ENCODE measurements at regions not wholly inside any gene's neighbourhood (a gene's known extent, or its start where the extent isn't known, plus 50 kb on each side); places are given as distances from the start of the nearest gene placed in this dataset.

DNA sequence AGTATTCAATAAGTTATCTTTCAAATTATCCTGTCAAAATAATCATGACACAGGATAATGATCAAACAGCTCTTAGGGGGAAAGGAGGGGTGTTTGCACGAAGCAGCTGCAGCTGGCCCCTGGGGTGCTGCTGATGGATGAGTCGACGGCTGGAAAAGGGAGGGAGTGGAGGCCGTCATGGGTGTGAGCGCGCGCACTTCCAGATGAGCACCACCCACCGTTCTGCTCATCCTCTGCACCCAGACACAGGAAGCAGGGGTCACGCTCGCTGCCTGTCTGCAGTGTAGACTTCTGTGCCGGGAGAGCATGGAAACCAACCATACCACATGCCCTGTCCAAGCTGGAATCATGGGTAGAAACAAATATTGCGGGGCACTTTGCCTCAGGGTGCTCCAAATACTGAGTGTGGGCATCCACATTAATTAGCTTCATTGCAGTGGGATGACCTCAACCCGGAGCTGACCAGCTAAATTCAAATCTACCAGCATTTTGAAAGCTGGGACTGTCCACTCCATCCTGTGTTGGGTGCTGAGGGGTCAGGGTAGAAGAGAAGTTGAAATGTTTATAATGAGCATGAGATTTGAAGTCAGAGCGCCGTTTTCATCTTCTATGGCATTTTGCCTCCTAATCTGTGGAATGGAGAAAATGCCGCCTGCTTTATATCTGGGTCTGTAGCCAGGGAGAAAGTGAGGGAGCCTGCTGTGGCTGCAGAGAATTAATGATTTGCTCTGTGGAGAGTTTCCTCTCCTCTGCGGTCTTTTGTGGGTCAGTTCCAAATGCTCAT lies 802.4 kb downstream of the TBC1D22A start:
- DNase-seq = peak; percentile 53

DNA sequence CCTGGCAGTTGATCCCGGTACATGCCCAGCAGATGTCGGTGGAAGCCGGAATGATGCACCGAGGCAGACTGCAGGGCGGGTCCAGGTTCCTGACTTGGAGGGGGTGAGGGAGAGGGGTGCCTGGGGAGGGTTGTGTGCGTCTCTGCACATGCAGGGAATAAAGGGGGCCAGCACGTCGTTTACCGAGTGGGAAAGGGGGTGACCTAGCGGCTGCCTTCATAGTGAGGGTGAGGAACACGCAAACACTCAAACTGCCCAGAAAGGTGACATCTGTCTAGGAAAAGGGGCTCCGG lies 801.7 kb downstream of the TBC1D22A start:
- no peak for DNase-seq

DNA sequence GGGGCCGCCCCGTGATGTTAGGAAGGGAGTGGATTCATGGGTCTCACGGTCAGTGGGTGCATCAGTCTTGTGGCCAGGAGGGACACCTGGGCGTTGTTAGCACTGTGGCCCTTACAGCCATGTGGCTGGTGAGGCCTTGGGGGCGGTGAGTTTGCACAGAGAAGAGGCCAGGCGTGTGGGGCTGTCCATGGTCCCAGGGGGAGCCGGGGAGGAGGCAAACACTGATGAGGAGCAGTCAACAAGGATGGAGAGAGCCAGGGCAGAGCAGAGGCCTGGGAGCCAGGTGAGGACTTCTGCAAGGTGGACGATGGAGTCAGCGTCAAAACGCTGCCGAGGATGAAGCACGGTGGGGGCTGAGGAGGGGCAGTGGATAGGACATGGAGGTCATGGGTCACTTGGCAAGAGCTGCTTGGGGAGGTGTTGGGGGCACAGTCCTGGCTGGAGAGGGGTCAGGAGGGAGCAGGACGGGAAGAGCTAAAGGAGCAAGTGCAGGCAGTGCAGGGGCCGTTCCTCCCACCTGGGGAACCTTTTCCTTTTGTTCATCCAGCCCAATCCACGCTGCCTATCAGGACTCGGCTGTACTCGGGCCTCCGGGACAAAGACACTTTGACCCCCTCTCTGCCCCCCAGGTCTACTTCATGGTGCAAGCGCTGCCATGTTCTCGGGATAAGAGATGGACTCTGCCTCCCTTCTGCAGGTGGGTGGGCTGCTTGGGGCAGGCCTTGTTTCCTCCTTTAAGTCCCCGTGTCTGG lies 801.1 kb downstream of the TBC1D22A start:
- DNase-seq = no peak

DNA sequence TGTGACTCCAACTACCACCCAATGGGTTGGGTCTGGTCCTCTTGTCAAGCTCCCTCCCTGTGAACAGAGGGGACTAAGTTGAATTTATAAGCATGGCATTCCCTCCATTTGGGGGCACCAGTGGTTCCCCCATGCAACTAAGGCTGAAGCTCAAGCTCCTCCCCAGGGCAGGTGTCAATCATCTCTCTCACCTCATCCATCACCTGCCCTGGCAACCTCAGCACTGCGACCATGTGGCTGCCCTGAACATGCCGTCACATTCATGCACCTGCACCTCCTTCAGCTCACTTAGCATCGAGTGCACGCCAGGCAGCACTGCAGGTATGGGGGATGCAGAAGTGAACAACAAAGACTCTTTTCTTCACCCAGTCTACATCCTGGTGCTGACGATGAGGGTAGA lies 799.3 kb downstream of the TBC1D22A start:
- no peak for DNase-seq

DNA sequence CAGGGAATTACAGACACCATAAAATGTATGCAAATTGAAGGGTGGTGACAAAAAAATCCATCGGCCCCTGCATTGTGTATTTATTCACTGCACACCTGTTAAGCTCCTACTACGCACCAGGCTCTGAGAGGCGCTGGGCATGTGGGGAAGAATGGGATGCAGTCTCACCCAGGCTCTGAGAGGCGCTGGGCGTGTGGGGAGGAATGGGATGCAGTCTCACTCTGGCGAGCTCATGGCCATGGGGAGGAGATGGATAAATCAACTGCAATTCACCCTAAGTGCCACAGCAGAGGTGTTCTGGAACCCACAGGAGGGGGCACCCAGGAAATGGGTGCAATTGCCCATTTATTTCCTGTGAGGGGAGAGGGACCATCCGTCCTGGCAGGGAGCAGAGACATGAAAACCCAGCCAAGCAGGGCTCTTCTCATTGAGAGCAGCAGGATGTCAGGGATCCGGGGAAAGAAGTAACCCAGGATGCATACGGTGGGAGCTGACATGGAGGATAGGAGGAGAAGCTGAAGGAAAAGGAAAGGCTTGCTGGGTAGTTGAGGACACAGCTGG lies 798.7 kb downstream of the TBC1D22A start:
- DNase-seq = no peak

DNA sequence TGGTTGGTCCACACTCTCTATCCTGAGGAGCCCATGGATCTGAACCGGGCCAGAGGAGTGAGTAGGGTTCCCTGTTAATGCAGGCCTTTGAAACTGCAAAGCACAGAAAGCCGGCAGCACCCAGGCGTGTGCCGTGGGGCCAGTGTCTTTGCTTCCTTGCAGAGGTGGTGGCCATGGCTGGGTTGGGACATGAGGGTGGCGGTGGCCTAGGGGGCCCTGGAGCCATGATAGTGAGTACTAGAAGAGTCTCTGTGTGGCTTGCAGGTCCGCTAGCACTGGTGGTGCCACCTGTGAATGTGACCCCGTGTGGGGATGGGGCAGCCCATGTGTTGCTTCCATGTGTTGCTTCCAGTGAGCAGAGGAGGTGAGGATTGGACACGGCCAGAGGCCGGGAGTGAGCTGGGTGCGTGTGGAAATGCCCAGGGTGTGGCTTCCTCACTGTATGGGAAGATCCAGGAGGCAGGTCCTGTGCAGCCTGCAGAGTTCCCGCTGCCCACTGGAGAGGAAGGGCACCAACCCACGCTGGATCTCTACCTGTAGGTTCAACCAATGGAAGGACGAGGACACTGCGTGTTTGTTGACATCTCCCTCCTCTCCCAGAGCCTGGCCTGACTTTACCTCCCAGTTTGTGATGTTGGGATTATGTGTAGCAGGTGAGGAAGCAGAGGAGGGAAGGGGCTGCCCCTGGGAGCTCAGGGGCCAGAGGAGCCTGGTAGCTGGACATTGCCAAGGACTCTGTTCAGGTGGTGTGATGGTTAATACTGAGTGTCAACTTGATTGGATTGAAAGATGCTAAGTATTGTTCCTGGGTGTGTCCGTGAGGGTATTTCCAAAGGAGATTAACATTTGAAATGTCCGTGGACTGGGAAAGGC lies 796.6 kb downstream of the TBC1D22A start:
- no peak for DNase-seq

DNA sequence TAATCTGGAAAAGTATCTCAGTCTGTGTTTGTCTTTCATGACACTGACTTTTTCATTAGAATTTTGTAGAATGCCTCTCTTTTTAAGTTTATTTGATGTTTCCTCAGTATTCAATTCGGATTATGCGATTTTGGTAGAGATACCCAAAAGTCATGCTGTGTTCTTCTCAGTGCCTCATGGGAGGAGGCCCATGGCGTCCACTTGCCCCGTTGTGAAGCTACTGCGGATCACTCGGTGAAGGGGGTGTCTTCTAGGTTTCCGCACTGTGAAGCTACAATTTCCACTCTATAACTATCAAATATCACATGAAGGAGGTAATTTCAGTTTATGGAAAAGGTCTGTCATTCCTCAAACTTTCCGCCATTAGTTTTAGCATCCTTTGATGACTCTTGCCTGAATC lies 794.0 kb downstream of the TBC1D22A start:
- no peak for DNase-seq

DNA sequence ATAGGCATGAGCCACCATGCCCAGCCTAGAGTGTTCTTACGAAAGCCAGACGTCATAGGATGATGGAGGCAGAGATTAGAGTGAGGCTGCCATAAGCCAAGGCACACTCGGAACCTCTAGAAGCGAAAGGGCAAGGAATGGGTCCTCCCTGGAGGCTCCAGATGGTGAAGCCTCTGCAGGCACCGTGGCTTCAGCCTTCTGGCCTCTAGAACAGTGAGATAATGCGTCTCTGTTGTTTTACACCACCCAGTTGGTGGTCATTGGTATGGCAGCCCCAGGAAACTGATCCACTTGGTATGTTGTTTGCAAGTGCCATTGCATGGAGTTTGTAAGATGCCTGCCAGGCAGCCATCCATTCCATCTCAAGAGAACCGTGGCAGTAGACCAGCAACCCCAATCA lies 791.0 kb downstream of the TBC1D22A start:
- DNase-seq = no peak

DNA sequence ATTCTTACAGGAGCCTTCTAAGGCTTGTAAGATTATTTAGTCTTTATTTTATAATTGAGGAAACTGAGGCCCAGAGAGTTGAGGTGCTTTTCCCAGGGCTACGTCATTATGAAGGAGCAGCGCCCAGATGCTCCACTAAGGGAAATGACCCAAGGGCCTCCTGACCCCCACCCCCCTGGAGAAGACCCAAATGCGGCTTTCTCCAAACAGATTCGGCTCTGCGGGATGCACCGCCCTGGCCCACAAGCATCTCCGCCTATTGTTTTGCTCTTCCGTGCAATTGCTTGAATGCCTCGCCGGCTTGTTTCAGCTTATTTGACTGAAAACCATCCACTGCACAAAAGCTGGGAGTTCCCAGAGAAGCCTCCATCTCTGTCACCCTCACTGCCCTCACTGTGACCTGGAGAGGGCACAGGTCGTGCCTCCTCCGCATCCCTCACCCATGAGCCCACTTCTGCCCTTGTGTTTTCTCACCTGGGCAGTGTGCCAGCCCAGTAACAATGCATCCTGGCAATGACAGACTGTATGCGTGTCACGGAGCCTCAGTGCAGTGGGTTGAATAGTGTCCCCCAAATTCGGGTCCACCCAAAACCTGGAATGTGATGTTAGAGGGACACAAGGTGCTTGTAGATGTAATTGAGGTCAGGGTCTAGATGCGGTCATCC lies 790.2 kb downstream of the TBC1D22A start:
- DNase-seq = no peak

DNA sequence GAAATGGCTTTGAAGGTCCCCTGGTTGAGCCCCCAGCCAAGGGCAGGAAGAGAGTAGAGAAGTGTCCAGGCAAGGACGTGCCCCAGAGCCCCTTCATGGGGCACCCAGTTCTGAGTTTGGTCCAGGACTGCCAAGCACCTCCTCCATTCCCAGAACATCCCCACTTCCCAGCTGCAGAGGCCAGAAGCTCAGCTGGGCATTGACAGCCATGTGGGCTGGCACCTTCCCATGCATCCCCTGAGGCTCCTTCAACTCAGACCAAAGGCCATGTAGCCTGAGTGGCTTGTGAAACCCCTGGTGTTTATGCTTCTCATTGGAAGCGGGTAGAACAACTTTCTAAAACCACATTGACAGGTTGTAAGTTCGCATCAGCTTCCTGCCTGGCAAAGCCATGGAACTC lies 789.6 kb downstream of the TBC1D22A start:
- DNase-seq = no peak

DNA sequence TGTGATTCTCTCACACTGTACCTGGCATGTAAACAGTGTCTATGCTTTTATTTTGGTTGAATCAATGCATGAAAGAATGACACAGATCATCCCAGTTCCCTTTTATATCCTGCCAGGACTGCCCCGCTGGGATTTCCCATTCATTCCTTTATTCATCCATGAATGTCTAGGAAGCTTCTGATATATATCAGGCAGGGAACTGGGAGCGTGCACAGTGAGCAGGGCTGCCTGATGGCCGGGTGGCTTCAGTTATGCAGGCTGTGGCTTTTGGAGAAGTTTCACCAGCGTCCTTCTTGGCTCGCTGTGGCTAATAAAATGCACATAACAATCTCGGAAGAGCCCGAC lies 789.0 kb downstream of the TBC1D22A start:
- no peak for DNase-seq

DNA sequence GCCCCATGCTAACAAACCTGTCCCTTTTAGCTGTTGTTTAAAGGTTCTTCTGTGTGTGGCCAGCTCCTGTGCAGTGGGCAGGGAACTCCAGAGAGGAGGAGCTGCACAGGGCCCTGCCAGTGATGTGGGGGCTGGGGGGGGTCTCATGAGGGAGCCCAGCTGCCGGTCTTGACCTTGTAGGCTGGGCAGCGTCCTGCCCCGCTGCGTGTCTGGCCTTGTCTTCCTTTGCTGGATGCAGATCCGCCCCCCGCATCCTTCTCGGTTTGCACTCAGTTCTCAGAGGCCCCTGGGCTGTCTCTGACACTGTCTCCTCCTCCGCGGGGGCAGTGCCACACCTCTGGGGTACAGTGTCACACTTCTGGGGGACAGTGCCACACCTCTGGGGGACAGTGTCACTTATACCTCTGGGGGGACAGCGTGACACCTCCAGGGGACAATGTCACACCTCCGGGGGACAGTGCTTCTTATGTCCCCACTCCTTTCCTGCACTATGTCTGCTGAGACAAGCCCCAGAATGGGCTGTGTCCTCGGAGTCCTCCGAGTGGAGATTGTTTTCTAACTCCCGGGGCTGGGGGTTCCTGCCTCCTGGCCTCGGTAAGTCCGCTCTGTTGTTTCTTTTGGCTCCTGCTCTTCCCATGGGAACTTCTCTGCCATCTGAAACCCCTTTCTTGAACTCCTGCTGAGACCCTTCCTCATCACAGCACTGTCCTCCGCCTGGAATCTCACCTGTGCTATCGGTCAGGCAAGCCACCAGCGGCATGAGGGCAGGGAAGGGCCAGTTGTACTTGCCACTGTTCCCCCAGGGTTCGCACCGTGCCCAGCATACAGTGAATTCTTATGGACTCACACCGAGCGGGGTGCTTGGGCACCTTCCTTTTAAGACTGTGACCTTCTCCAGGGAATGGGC lies 788.3 kb downstream of the TBC1D22A start:
- DNase-seq = no peak

DNA sequence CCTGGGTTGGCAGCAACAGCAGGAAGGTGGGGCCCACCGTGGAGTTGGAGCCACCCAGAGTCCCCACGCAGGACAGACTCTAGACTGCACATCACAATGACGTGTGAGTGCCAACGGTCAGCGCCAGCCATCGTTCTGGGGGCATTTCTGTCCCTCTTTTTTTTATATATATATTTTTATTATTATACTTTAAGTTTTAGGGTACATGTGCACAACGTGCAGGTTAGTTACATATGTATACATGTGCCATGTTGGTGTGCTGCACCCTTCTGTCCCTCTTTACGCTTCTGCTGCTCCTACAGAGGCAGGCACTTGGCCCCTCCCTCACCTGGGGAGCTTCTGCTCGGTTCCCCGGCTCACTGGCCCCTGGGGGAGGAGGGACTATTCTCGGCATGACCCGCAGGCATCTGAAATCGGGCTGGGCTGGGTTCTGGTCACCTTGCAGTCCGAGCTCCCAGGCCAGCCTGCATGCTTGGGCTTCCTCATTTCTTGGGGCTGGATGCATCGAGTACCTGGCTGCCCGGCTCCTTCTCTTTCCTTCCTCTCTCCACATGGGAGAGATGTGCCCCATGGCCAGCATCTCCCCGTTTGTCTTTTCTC lies 787.4 kb downstream of the TBC1D22A start:
- DNase-seq = no peak

DNA sequence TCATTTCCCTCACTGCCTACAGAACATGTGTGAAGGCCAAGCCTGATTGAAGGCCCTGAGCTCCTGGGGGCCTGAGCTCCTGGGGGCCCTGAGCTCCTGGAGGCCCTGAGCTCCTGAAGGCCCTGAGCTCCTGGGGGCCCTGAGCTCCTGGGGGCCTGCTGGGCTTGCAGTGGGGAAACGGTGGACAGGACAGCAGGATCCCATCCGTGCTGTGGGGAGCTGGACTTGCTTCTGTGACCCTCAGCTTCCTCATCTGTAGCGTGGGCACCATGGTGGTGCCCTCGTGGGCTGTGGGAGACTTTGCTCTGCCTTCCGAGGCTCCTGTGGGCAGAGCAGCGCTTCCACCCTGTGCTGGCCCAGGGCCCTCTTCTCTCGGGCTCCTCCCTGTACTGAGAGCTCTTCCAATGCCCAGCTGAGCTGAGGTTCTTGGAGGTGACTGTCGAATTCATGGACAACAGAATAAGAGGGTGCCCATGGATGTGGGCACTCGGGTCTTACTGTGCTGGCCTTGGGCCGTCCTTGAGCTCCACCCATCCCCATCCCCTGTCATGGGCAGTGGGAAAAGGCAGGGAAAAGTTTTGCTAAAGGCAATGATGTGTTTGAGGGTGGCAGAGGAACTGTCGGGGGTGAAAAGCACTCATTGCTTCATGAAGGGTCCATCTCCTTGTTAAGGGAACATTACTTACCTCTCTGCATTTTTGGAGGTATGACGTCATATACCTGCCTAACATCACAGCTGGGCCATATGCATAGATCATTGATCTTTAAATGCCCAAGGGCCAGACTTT lies 786.7 kb downstream of the TBC1D22A start:
- no peak for DNase-seq

DNA sequence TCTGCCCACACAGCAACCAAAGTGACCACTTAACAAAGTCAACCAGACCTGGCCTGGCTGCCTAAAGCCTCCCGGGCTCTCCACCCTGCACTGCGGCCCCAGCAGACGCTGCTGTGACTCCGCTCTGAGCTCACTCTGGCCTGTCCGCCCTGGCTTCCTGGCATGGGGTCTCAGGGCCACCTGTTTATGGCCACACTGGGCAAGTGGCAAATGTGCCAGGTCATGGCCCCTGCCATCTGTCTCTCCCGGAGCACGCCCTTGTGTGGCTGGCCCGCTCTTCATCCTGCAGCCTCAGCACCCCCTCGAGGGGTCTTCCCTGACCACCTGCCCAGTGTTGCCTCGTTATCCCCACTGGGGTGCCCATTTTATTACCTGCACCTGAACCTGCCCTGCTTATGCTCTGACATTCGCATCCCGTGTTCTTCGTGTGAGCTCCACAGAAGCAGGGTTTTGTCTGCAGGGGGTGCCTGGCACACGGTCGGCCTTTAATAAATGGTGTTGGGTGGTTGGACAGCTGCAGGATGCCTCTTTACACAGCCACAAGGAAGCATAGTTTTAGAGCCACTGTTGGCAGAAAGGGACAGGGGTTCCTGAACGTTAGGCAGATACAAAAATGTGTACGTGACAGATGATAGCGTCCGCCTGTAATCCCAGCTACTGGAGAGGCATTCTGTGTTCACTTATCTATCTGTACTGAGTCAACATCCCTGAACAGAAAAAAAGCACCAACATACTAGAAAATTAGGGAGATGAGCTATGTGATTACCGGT lies 785.6 kb downstream of the TBC1D22A start:
- DNase-seq = peak; percentile 21

DNA sequence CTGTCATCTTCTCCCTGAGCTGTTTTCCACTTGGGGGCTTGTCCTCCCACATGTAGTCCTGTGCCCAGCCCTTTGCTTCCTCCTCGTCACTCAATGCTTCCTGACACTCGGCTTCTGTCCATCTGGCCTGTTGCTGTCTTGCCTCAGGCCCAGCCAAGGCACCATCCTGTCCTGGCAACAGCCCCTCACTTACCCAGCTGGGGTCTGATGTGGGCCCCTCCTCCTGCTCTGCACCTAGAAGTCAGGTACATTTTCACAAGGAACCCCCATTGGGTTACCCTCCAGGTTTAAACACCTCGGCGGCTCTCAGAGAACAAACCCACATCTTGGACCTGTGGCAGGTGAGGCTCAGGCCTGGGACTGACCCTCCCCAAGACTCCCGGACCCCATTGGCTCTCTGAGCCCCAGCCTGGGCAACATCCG lies 784.8 kb downstream of the TBC1D22A start:
- no peak for DNase-seq

DNA sequence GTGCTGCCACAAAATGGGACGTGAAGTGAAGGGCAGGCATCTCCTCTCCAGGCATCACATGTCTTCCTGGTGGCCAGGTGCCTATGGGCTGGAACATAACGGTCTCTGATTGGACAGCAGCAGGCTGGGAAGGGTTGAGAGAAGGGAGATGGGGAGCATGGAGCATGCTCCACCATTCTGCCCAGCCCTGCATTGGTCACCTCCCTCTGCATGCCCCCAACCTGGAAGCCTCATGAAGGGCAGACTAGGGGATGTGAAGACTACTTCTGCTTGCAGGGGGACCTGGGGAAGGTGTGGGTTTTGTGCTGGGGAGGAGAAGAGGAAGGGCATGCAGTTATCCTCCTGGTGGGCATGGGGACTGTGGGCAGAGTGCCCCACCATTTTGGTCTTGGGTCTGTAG lies 782.2 kb downstream of the TBC1D22A start:
- no peak for DNase-seq

DNA sequence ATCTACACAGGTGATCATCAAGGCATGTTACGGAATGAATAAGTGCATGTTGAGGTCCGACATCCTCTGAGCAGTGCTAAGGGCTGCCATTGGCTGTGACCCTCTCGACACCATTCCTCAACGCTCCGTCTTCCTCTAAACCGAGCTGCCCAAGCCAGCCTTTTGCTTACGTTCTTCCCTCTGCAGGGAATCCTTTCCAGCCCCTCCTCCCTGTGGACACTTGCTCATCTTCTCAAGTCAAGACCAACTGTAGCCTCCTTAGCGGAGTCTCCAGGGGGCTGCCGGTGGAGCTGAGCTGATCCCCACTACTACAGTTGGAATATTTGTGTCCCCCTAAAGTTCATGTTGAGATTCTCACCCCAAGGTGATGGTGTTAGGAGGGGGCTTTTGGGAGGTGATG lies 781.0 kb downstream of the TBC1D22A start:
- no peak for DNase-seq

DNA sequence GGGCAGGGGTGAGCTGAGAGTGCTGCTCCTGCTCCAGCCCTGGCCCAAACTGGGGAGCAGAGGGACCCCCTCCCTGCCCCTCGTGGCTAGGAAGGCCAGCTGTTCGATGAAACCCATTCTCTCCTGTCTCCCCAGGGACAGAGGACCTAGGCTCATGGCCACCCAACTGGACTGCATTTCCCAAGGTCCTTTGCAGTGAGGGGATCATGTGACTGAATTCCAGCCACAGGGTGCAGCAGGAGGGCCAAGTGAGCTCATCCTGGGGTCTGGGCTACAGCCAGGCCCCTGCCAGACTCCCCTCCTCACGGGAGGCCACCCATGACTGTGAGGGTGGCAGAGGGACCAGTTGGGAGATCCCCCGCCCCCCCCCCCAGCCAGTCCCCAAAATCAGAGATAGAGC lies 777.6 kb downstream of the TBC1D22A start:
- no peak for DNase-seq
